Mesodermal cell (in vitro differentiated cells): ENCODE measurements at regions not wholly inside any gene's neighbourhood (a gene's known extent, or its start where the extent isn't known, plus 50 kb on each side); places are given as distances from the start of the nearest gene placed in this dataset.
"Not testable (repeated sequence)": the region's sequence is repeated elsewhere in the genome, so short reads cannot be mapped to it uniquely, and the experiment has no call there.

ENCODE experiments used
- H3K27ac ChIP-seq: 2 replicates; pipeline ENCODE4 v1.7.0; 2013; ENCODE audit warnings: mild to moderate bottlenecking, low read depth, low read length, moderate library complexity; ENCODE audit not compliant: severe bottlenecking
- H3K36me3 ChIP-seq: 2 replicates; pipeline ENCODE4 v1.7.1; 2013; ENCODE audit warnings: mild to moderate bottlenecking, low read length, moderate library complexity; ENCODE audit not compliant: control insufficient read depth, insufficient read depth
- H3K4me1 ChIP-seq: one replicate; pipeline ENCODE4 v1.7.1; 2013; ENCODE audit warnings: mild to moderate bottlenecking, low read length; ENCODE audit not compliant: insufficient read depth, control insufficient read depth, poor library complexity, severe bottlenecking
- H3K4me3 ChIP-seq: 2 replicates; pipeline ENCODE4 v1.7.0; 2013; ENCODE audit warnings: low read length, control low read depth, mild to moderate bottlenecking; ENCODE audit not compliant: insufficient read depth, poor library complexity, severe bottlenecking; ENCODE audit errors: extremely low read depth
- H3K9me3 ChIP-seq: 2 replicates; pipeline ENCODE4 v1.7.1; 2013; ENCODE audit warnings: mild to moderate bottlenecking, low read length, moderate library complexity; ENCODE audit not compliant: control insufficient read depth
- WGBS, 2 experiments: methylation state at CpG; one replicate each; pipeline ENCODE4 v1.1.5; 2013; ENCODE audit warnings: missing lambda C conversion rate in 2 of 2; ENCODE audit not compliant: insufficient coverage in 2 of 2; 5-methylcytosine and 5-hydroxymethylcytosine counted together

DNA sequence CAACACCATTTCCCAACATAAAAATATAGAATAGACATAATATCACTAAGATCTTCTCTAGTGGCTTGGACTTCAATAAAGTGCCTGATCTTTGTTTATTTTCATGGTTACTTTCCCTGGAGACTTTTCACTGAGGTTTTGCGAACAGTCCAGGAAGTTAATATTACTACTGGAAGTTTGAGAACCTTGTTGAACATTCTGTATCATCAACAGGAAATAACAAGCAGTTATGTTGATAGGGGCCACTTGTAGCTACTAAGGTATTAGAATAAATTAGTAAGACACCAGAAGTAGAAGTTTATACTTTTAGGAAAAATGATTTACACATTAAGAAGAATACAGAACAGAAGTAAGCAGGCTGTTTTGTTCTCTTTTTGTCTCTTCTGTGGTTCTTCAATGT, 180.2 kb downstream of the TFAP2B start:
- no peaks in the 10 kb centered on the region for H3K9me3 ChIP-seq

DNA sequence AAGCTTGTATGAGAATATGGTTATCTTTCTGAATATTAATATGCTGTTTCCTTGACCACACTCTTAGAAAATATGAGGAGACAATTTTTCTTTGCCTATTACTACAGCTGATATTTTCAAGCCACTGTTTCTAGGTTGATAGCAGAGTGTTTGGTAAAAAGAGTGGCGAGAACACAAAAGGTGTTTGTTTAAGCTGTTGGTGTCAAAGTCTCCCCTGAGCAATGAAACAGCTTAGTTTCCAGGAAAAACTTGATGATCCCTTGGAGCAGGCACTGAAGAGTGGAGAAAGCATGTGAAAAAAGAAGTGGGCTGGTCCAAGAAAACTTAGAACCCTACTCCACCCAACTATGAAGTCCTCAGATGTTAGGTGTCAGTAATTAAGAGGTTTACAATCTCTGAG, 182.7 kb downstream of the TFAP2B start:
- 80% methylated on average over 1 of the region's 1 CpG; no CpG with 5 or more reads in 1 of the 2 experiments for WGBS, 2 experiments
- no peak overlapping the region for H3K4me3 ChIP-seq

More for the DNA sequence above, 180.2 kb downstream of the TFAP2B start:
- H3K27ac ChIP-seq: no peak overlapping the region
- 100% methylated on average over 1 of the region's 1 CpG; no CpG with 5 or more reads in 1 of the 2 experiments for WGBS, 2 experiments
- no peaks in the 10 kb centered on the region for H3K4me1 ChIP-seq
- no peak overlapping the region for H3K4me3 ChIP-seq
- no peaks in the 10 kb centered on the region for H3K36me3 ChIP-seq

DNA sequence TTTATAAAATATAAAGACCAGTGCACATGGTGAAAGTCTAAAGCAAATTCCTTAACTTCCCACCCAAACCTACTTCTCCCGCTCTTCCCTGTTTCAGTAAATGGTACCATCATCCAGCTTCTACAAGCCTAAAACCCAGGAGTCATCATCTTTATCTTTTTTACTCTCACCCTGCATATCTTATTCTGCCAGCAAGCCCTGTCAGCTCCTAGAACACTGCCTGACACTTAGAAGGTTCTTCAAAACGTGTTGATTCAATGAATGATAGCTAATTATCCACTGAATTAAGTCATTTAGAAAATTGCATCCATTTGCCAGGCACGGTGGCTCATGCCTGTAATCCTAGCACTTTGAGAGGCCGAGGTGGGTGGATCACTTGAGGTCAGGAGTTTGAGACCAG, 185.7 kb downstream of the TFAP2B start:
- no peaks in the 10 kb centered on the region for H3K9me3 ChIP-seq
- no peak overlapping the region for H3K27ac ChIP-seq
- 64 to 92% methylated on average over 1 of the region's 4 CpGs for WGBS, 2 experiments
- no peaks in the 10 kb centered on the region for H3K36me3 ChIP-seq
- H3K4me1 ChIP-seq: no peaks in the 10 kb centered on the region
- no peak overlapping the region for H3K4me3 ChIP-seq

More for the DNA sequence above, 182.7 kb downstream of the TFAP2B start:
- Histone ChIP-seq H3K36me3 (no peaks in the 10 kb centered on the region), H3K27ac (no peak overlapping the region), H3K9me3 (no peaks in the 10 kb centered on the region), H3K4me1 (no peaks in the 10 kb centered on the region)

DNA sequence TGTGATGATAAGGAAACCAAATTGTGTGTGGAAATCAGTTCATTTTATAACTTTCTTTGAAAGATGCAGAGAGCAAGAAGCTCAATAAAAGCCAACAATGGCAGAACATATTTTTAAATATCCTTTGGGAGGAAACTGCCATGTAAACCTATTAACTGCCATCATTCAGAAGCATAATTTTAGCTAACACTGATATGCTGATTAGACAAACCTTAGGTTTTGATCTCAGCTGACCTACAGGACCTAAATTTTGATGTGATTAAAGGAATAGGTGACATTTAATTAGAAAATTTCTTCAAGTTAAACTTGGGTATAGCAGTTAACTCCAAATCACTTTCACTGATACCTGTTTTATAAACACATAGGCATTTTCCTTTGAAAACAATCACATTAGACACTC, 187.1 kb downstream of the TFAP2B start:
- Histone ChIP-seq H3K27ac (no peak overlapping the region), H3K4me3 (no peak overlapping the region), H3K36me3 (no peaks in the 10 kb centered on the region), H3K4me1 (no peaks in the 10 kb centered on the region), H3K9me3 (no peaks in the 10 kb centered on the region)

- Histone ChIP-seq H3K27ac (no peak overlapping the region), H3K36me3 (no peaks in the 10 kb centered on the region), H3K4me3 (no peak overlapping the region), H3K4me1 (no peaks in the 10 kb centered on the region), H3K9me3 (no peaks in the 10 kb centered on the region)
Observed at GRCh38 chr6:51007237-51007636, 188.6 kb downstream of the TFAP2B start.

DNA sequence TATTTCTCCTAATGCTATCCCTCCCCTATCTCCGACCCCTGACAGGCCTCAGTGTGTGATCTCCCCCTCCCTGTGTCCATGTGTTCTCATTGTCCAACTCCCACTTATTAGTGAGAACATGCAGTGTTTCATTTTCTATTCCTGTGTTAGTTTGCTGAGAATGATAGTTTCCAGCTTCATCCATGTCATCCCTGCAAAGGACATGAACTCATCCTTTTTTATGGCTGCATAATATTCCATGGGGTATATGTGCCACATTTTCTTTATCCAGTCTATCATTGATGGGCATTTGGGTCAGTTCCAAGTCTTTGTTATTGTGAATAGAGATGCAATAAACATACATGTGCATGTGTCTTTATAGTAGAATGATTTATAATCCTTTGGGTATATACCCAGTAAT, 190.0 kb downstream of the TFAP2B start:
- WGBS, 2 experiments: 80% methylated on average over 1 of the region's 1 CpG; no CpG with 5 or more reads in 1 of the 2 experiments
- H3K4me3 ChIP-seq, H3K27ac ChIP-seq, H3K9me3 ChIP-seq, H3K4me1 ChIP-seq, H3K36me3 ChIP-seq: not testable (repeated sequence)

GRCh38 chr6:51013376-51013775, 194.7 kb downstream of the TFAP2B start:
- Histone ChIP-seq H3K4me3 (no peak overlapping the region), H3K4me1 (no peaks in the 10 kb centered on the region), H3K9me3 (no peaks in the 10 kb centered on the region), H3K36me3 (no peaks in the 10 kb centered on the region), H3K27ac (no peak overlapping the region)

DNA sequence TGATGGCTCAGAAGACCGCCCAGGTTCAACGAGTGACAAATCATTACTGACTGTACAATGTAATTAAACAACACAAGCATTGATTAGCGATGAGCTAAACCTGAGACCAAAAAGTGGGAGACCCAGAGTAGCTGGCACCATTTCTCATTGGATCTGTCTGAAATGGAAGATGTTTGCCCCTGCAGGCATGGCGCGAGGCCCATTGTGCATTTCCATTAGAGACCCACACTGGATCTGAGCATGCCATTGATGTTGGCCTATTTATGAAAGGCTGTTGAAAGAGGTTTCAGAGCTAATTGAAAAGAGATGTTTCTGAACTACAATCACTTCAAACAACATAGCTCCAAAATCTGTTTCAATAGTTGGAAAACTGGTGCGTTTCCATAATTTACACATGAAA, 196.7 kb downstream of the TFAP2B start:
- WGBS, 2 experiments: 92 to 100% methylated on average over 1 to 4 of the region's 6 CpGs
- no peaks in the 10 kb centered on the region for H3K9me3 ChIP-seq
- H3K4me1 ChIP-seq: no peaks in the 10 kb centered on the region
- H3K27ac ChIP-seq: no peak overlapping the region
- no peaks in the 10 kb centered on the region for H3K36me3 ChIP-seq
- H3K4me3 ChIP-seq: no peak overlapping the region

- Histone ChIP-seq H3K4me1 (no peaks in the 10 kb centered on the region), H3K27ac (no peak overlapping the region), H3K4me3 (no peak overlapping the region), H3K36me3 (no peaks in the 10 kb centered on the region), H3K9me3 (no peaks in the 10 kb centered on the region)
- no CpG with 5 or more reads among the region's 1 CpG for WGBS, 2 experiments
Observed at GRCh38 chr6:51016489-51016888, 197.8 kb downstream of the TFAP2B start.

GRCh38 chr6:51019806-51020205, 201.1 kb downstream of the TFAP2B start:
- no peak overlapping the region for H3K27ac ChIP-seq
- H3K9me3 ChIP-seq: no peaks in the 10 kb centered on the region
- 83 to 87% methylated on average over 5 of the region's 5 CpGs for WGBS, 2 experiments
- H3K4me1 ChIP-seq: no peaks in the 10 kb centered on the region
- H3K36me3 ChIP-seq: no peaks in the 10 kb centered on the region
- no peak overlapping the region for H3K4me3 ChIP-seq

- Histone ChIP-seq H3K4me3 (no peak overlapping the region), H3K36me3 (no peaks in the 10 kb centered on the region), H3K9me3 (no peaks in the 10 kb centered on the region), H3K4me1 (no peaks in the 10 kb centered on the region), H3K27ac (no peak overlapping the region)
- WGBS, 2 experiments: 96% methylated on average over 3 of the region's 3 CpGs
Observed at GRCh38 chr6:51021171-51021570, 202.5 kb downstream of the TFAP2B start.

GRCh38 chr6:51024126-51024525, 205.5 kb downstream of the TFAP2B start:
- H3K4me1 ChIP-seq: no peaks in the 10 kb centered on the region
- H3K4me3 ChIP-seq: no peak overlapping the region
- H3K36me3 ChIP-seq: no peaks in the 10 kb centered on the region
- no peak overlapping the region for H3K27ac ChIP-seq
- H3K9me3 ChIP-seq: no peaks in the 10 kb centered on the region
- WGBS, 2 experiments: no CpG with 5 or more reads among the region's 3 CpGs
